ENCODE measurements at regions not wholly inside any gene's neighbourhood (a gene's known extent, or its start where the extent isn't known, plus 50 kb on each side); places are given as distances from the start of the nearest gene placed in this dataset.

DNA sequence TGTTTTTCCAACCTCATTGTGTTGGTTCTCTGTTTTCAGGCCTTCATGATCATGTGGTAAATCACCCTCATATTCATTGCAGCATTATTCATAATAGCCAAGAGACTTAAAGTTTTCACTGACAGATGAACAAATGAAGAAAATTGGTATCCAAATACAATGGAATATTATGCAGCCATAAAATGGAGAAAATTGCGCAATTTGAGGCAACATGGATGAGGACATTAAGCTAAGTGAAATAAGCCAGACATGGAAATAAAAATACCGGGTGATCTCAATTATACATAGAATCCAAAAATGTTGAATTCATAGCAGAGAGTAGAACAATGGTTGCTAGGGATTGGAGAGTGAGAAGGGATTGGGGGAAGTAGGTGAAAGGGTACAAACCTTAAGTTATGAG is 491.9 kb upstream of the KCNMB2 start:
- H3K9me3 Mint-ChIP-seq: no peaks in the 10 kb centered on the region
- H3K4me3 Mint-ChIP-seq: no peak overlapping the region
- H3K4me1 Mint-ChIP-seq: no peaks in the 10 kb centered on the region
- no peaks in the 10 kb centered on the region for H3K27me3 Mint-ChIP-seq
- no peak overlapping the region for H3K27ac Mint-ChIP-seq
- no peaks in the 10 kb centered on the region for H3K36me3 Mint-ChIP-seq

DNA sequence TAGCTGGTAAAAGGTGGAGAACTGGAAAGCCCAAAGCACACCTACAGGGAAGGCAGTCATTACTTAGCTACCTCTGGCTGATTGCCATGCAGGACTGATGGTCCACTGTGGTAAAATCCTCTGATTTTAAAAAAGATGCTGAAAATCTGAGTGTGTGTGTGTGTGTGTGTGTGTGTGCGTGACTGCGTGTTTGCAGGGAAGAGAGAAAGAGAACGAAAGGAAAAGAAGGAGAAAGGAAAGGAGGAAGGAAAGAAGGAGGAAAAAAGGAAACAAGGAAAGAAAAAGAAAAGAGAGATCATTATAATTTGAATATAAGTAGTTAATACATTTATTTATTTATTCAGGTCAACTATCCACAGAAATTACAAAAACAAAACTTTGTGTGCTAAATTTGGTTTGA is 488.7 kb upstream of the KCNMB2 start:
- no peaks in the 10 kb centered on the region for H3K36me3 Mint-ChIP-seq
- no peak overlapping the region for H3K27ac Mint-ChIP-seq
- no peaks in the 10 kb centered on the region for H3K4me1 Mint-ChIP-seq
- H3K9me3 Mint-ChIP-seq: no peaks in the 10 kb centered on the region
- no peak overlapping the region for H3K4me3 Mint-ChIP-seq
- H3K27me3 Mint-ChIP-seq: no peaks in the 10 kb centered on the region

DNA sequence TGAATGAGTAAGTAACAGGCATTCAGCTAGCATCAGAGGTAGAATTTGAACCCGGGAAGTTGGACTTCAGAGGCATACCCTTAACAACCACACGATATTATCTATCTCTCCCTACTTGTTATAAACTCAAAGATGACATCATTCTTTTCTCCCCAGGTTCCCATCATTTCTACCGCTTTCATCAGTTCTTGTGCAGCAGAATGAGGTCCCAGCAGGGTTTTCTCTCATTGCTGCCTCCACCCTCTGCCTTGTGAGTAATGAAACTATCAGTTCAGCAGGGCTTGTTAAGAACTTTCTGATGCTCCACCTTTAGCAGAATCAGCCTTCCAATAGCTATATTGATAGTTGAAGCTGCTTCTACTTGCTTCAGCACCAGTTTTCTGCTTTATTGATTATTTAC is 487.5 kb upstream of the KCNMB2 start:
- Mint-ChIP-seq H3K4me3 (no peak overlapping the region), H3K9me3 (no peaks in the 10 kb centered on the region), H3K27me3 (no peaks in the 10 kb centered on the region), H3K36me3 (no peaks in the 10 kb centered on the region), H3K4me1 (no peaks in the 10 kb centered on the region), H3K27ac (no peak overlapping the region)

DNA sequence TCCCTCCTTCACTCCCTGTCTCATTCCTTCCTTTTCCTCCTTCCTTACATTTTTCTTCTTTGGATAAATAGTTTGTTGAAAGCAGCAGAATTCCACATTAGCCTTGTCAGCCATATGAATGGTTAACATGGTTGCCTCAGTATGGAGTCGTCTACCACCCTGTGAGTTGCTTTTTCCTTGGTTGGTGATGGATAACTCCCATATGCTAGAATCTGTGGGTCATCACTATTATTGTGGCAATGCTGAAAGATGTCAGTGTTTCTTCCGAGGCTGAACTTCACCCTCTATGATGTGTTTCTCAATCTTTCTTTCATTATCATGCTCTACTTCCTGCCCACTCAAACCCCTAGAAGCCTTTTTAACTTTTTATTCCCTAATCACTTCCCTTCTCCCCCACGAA is 481.8 kb upstream of the KCNMB2 start:
- H3K36me3 Mint-ChIP-seq: no peaks in the 10 kb centered on the region
- no peak overlapping the region for H3K4me3 Mint-ChIP-seq
- no peaks in the 10 kb centered on the region for H3K9me3 Mint-ChIP-seq
- H3K27ac Mint-ChIP-seq: no peak overlapping the region
- no peaks in the 10 kb centered on the region for H3K27me3 Mint-ChIP-seq
- H3K4me1 Mint-ChIP-seq: peaks cover 6% of the 10 kb centered on the region

DNA sequence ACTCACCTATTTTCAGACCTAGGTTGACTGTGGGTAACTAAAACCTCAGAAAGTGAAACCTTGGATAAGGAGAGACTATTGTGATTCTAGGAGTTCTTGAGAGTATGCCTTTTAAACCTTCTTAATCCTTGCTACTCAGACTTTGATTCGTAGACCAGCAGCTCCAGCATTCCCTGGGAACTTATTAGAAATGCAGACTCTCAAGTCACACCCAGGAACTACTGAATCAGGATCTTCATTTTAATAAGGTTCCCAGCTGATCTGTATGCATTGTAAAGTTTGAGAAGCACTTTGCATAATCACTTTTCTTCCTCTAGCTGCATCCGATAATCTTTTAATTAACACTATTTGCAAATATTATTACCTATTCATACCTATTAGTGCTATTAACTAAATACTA is 480.3 kb upstream of the KCNMB2 start:
- Mint-ChIP-seq H3K4me3 (no peak overlapping the region), H3K4me1 (peaks cover 6% of the 10 kb centered on the region), H3K27me3 (no peaks in the 10 kb centered on the region), H3K36me3 (no peaks in the 10 kb centered on the region), H3K27ac (no peak overlapping the region), H3K9me3 (no peaks in the 10 kb centered on the region)

DNA sequence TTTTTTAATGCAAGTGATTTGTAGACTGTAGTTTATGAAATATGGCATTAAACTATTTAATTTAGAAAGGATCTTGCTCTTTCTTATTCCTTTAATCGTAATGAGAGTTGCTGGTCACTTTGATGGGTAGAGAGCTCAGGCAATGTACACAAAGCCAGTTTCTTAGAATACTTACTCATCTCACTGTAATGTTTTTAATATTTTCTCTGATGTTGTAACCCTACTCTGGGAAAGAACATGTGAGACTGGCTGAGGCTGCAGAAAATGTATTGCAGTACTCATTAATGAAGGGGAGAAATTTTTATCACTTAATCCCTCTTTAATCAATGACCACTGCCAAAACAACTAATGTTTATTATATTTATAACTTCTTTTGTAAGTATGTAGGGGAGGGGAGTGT is 479.4 kb upstream of the KCNMB2 start:
- Mint-ChIP-seq H3K36me3 (no peaks in the 10 kb centered on the region), H3K9me3 (no peaks in the 10 kb centered on the region), H3K4me1 (peaks cover 6% of the 10 kb centered on the region), H3K4me3 (no peak overlapping the region), H3K27me3 (no peaks in the 10 kb centered on the region), H3K27ac (no peak overlapping the region)

DNA sequence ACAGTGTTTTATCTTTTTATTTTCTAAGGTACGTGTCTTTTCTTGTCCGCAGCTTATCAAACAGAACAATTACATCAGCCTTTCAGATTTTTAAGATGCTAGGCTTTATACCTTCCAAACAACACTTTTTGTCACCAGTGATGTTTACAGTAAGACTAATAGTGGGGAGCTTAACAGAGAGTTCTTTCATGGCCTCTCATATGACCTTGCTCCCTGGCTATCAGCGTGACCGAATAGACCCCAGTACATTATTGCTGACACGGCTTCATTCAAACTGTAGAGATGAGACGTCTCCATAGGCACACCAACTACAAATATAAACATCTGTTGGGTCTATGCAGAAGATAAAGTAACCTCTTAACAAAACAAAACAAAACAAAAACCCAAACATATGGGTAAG is 477.6 kb upstream of the KCNMB2 start:
- H3K36me3 Mint-ChIP-seq: no peaks in the 10 kb centered on the region
- peaks cover 6% of the 10 kb centered on the region for H3K4me1 Mint-ChIP-seq
- no peaks in the 10 kb centered on the region for H3K27me3 Mint-ChIP-seq
- no peaks in the 10 kb centered on the region for H3K9me3 Mint-ChIP-seq
- H3K27ac Mint-ChIP-seq: no peak overlapping the region
- no peak overlapping the region for H3K4me3 Mint-ChIP-seq

DNA sequence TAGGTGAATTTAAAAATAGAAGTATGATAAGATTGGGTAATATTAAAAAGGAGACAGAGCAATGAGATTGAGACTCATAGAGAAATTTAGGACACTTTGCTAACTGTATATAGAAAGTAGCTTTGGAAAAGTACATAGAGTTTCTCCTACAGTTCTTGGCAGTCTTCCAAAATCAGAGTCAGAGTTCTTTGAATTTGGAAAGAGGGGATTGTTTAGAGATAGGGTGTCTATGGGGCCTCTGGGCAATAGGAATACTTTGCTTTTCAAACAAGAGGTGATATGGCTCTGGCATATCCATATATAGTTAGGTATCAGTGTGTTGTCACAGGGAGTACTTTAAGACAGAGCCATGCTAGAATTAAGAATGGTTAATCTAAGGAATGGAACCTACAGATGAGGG is 477.1 kb upstream of the KCNMB2 start:
- no peaks in the 10 kb centered on the region for H3K9me3 Mint-ChIP-seq
- H3K4me1 Mint-ChIP-seq: peaks cover 6% of the 10 kb centered on the region
- H3K36me3 Mint-ChIP-seq: no peaks in the 10 kb centered on the region
- H3K27ac Mint-ChIP-seq: no peak overlapping the region
- no peaks in the 10 kb centered on the region for H3K27me3 Mint-ChIP-seq
- no peak overlapping the region for H3K4me3 Mint-ChIP-seq

- Mint-ChIP-seq H3K27ac (no peak overlapping the region), H3K4me3 (no peak overlapping the region), H3K9me3 (no peaks in the 10 kb centered on the region), H3K36me3 (no peaks in the 10 kb centered on the region), H3K27me3 (no peaks in the 10 kb centered on the region), H3K4me1 (peaks cover under 1% of the 10 kb centered on the region)
Observed at GRCh38 chr3:178059836-178060235, 476.4 kb upstream of the KCNMB2 start.

- Mint-ChIP-seq H3K9me3 (no peaks in the 10 kb centered on the region), H3K27me3 (no peaks in the 10 kb centered on the region), H3K36me3 (no peaks in the 10 kb centered on the region), H3K4me3 (no peak overlapping the region), H3K27ac (no peak overlapping the region), H3K4me1 (no peaks in the 10 kb centered on the region)
Observed at GRCh38 chr3:178060407-178060806, 475.8 kb upstream of the KCNMB2 start.

DNA sequence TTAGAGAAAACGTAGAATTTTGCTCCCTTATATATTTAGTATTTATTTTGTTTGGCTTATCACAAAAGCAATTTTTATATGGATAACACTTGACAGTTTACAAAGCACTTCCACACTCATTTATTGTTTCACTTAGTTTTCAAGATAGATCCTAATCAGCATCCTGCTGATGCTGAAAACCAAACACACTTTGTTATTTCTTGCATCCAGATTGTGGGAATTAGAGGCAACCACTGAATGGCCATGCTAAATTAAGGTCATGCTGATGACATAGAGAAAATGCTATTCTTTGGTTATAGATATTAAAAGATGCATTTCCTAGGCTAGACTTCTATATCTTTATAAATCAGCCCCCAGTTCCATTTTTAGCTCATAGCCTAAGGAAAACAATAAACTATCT is 474.1 kb upstream of the KCNMB2 start:
- Mint-ChIP-seq H3K9me3 (no peaks in the 10 kb centered on the region), H3K27me3 (no peaks in the 10 kb centered on the region), H3K27ac (no peak overlapping the region), H3K4me3 (no peak overlapping the region), H3K4me1 (no peaks in the 10 kb centered on the region), H3K36me3 (no peaks in the 10 kb centered on the region)

GRCh38 chr3:178063461-178063860 is 472.8 kb upstream of the KCNMB2 start:
- Mint-ChIP-seq H3K36me3 (no peaks in the 10 kb centered on the region), H3K4me3 (no peak overlapping the region), H3K27ac (no peak overlapping the region), H3K9me3 (no peaks in the 10 kb centered on the region), H3K27me3 (no peaks in the 10 kb centered on the region), H3K4me1 (no peaks in the 10 kb centered on the region)

GRCh38 chr3:178067721-178068120 is 468.5 kb upstream of the KCNMB2 start:
- Mint-ChIP-seq H3K27ac (no peak overlapping the region), H3K4me1 (no peaks in the 10 kb centered on the region), H3K36me3 (no peaks in the 10 kb centered on the region), H3K4me3 (no peak overlapping the region), H3K27me3 (no peaks in the 10 kb centered on the region), H3K9me3 (no peaks in the 10 kb centered on the region)

DNA sequence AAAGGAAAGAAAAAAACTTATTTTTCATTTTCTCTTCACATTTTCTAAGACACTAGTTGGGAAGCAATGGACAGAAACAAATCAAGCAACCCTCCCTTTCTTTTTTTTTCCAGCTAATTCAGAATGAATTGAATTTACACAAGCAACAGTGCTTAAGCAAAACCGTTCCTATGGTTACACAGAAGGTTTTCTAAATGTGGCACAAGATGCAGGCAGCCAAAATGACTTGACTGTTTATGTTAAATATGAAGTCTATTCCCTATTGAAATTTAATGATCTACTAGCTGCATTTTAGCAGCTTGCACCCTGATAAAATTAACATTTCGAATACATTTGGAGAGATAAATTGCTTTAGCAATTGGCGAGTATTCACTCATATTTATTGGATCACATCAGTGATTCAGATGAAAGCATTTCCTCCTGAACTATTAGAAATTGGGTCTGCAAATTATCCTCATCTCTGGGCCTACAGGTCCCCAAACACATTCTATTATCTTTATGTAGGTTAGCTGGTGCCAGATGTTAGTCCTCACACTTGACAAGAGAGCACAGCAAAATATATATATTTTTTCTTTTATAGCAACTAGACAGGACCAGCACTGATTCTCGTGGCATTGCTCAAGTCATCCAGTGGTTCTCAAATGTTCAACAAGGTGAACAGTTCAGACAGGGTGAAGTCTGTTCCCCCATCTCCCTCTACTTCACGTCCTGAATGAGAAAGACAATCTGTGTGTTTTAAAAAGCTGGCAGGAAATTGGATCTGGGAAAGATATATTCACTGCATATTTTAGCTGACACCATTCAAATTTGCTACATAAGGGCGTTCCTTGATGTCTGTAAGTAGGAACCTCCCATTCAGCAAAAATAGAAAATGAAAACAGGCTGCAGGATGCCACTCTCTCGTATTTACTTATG is 463.6 kb upstream of the KCNMB2 start:
- Mint-ChIP-seq H3K36me3 (no peaks in the 10 kb centered on the region), H3K4me1 (peaks cover 5% of the 10 kb centered on the region), H3K4me3 (no peak overlapping the region), H3K27me3 (no peaks in the 10 kb centered on the region), H3K27ac (no peak overlapping the region), H3K9me3 (no peaks in the 10 kb centered on the region)

DNA sequence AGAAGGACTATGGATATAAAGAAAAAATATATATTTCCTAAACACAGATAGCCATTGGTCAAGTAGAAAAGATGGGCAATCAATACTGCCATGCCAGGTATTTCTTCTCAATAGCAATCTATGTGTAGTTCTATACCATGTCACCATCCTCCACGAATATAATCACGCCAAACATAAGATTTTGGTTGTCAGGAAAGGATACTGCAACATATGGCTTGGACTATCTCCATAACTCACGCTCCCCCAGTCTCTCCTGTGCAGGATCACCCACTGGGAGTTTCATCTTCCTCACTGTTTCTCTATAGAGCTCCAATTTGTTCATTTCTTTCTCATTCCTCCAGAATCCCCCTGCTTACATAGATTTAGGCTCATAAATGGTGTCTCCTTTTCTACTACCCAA is 462.9 kb upstream of the KCNMB2 start:
- Mint-ChIP-seq H3K4me3 (no peak overlapping the region), H3K36me3 (no peaks in the 10 kb centered on the region), H3K4me1 (peaks cover 5% of the 10 kb centered on the region), H3K9me3 (no peaks in the 10 kb centered on the region), H3K27me3 (no peaks in the 10 kb centered on the region), H3K27ac (no peak overlapping the region)

DNA sequence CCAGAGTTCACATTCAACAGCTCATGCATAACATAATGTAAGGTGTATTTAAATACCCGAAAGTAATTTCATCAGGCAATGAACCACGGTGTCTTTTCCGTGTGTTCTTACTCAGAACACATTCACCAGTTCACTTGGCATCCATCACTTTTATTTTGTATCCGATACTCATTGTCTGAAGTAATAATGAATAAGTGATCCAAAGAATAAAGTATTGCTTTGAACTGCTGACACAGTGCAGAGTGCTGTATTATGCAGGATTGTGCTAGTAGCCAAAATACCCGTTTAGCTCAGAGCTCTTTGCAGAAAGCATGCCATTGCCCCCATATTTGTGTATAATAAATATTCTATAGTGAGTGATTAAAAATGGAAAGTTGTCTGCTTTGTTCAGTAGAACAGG is 460.9 kb upstream of the KCNMB2 start:
- no peak overlapping the region for H3K27ac Mint-ChIP-seq
- no peaks in the 10 kb centered on the region for H3K9me3 Mint-ChIP-seq
- no peak overlapping the region for H3K4me3 Mint-ChIP-seq
- H3K36me3 Mint-ChIP-seq: no peaks in the 10 kb centered on the region
- no peaks in the 10 kb centered on the region for H3K27me3 Mint-ChIP-seq
- H3K4me1 Mint-ChIP-seq: peaks cover 11% of the 10 kb centered on the region

DNA sequence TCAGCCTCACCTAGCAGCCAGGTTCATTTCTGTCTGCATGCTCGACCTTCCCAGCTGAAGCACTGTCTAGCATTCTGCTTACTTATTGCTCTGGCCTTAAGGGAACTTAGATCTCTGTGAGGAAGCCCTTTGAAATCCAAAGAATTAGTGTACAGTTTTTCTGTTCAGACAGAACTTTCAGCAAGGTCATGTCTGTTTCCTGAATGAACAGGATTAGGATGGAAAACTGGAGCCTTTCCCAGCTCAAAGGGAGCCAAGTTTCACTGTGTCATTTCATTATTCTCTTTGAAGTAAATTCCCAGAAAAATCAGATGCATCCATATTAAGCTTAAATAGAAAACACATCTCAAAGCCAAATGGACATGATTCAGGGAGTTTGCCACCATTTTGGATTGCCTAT is 457.3 kb upstream of the KCNMB2 start:
- Mint-ChIP-seq H3K27me3 (no peaks in the 10 kb centered on the region), H3K4me1 (peaks cover 34% of the 10 kb centered on the region), H3K36me3 (no peaks in the 10 kb centered on the region), H3K9me3 (no peaks in the 10 kb centered on the region), H3K27ac (no peak overlapping the region), H3K4me3 (no peak overlapping the region)

Data from activated naive CD4-positive, alpha-beta T cell treated with anti-CD3 and anti-CD28 coated beads, Interleukin-2, amount 50 U/mL, for 24 hours (primary cell).